Fibroblast of lung (primary cell): ENCODE measurements at regions not wholly inside any gene's neighbourhood (a gene's known extent, or its start where the extent isn't known, plus 50 kb on each side); places are given as distances from the start of the nearest gene placed in this dataset.

ENCODE experiments used
- DNase-seq, 2 donors: peaks; one replicate each; pipeline versions ENCODE4 v3.0.0 to v3.0.0-alpha.2; 2010; ENCODE audit warnings: low read depth in 2 of 2
- H2AFZ ChIP-seq: 2 replicates; pipeline ENCODE4 v1.5.1; 2012; ENCODE audit warnings: low read length, control low read depth, inconsistent platforms
- H3K27ac ChIP-seq: 2 replicates; pipeline ENCODE4 v1.5.1; 2011; ENCODE audit warnings: low read length, control low read depth; ENCODE audit not compliant: insufficient read depth
- H3K27me3 ChIP-seq: 2 replicates; pipeline ENCODE4 v1.5.1; 2011; ENCODE audit warnings: mild to moderate bottlenecking, low read length; ENCODE audit not compliant: control insufficient read depth, insufficient read depth
- H3K36me3 ChIP-seq: 2 replicates; pipeline ENCODE4 v1.5.1; 2011; ENCODE audit warnings: low read length; ENCODE audit not compliant: control insufficient read depth, insufficient read depth
- H3K4me1 ChIP-seq: 2 replicates; pipeline ENCODE4 v1.5.1; 2011; ENCODE audit warnings: low read length; ENCODE audit not compliant: control insufficient read depth, insufficient read depth; ENCODE audit errors: extremely low read depth
- H3K4me2 ChIP-seq: 2 replicates; pipeline ENCODE4 v1.5.1; 2011; ENCODE audit warnings: low read length, control low read depth; ENCODE audit not compliant: insufficient read depth; ENCODE audit errors: extremely low read depth
- H3K4me3 ChIP-seq, 4 experiments: fragments of 200-600 bp in 1 of 4; sonication (generic) in 1 of 4; replicated peaks in 1 of 4; 2 replicates each; pipeline ENCODE4 v1.5.1; 2011 to 2016; ENCODE audit warnings: low read length in 4 of 4, low read depth in 3 of 4, mild to moderate bottlenecking in 3 of 4, control low read depth in 2 of 4, inconsistent platforms in 1 of 4, mixed read lengths in 1 of 4; ENCODE audit not compliant: insufficient read depth in 1 of 4; ENCODE audit errors: control extremely low read depth in 1 of 4
- H3K79me2 ChIP-seq: 2 replicates; pipeline ENCODE4 v1.5.1; 2012; ENCODE audit warnings: mild to moderate bottlenecking, low read length, inconsistent platforms; ENCODE audit not compliant: control insufficient read depth, insufficient read depth
- H3K9ac ChIP-seq: 2 replicates; pipeline ENCODE4 v1.5.1; 2011; ENCODE audit warnings: mild to moderate bottlenecking, low read length, control low read depth; ENCODE audit not compliant: insufficient read depth
- H3K9me3 ChIP-seq: 2 replicates; pipeline ENCODE4 v1.5.1; 2012; ENCODE audit warnings: low read depth, low read length; ENCODE audit not compliant: control insufficient read depth, insufficient read depth
- H4K20me1 ChIP-seq: 2 replicates; pipeline ENCODE4 v1.5.1; 2011; ENCODE audit warnings: low read length; ENCODE audit not compliant: control insufficient read depth, insufficient read depth; ENCODE audit errors: extremely low read depth
- EZH2 ChIP-seq: IDR thresholded peaks from 2 replicates; pipeline ENCODE4 v1.5.1; 2012; ENCODE audit warnings: low read length, control low read depth, mild to moderate bottlenecking; ENCODE audit errors: missing control alignments
- TF ChIP-seq, protein P1 (sequence below), 2 donors: IDR thresholded peaks in 1 of 2; conservative IDR thresholded peaks in 1 of 2; 1 replicate in 1 of 2; 2 replicates in 1 of 2; pipeline ENCODE4 v1.5.1; 2011 to 2012; ENCODE audit warnings: low read length in 2 of 2, control low read depth in 1 of 2, inconsistent platforms in 1 of 2, low read depth in 1 of 2, mild to moderate bottlenecking in 1 of 2

DNA sequence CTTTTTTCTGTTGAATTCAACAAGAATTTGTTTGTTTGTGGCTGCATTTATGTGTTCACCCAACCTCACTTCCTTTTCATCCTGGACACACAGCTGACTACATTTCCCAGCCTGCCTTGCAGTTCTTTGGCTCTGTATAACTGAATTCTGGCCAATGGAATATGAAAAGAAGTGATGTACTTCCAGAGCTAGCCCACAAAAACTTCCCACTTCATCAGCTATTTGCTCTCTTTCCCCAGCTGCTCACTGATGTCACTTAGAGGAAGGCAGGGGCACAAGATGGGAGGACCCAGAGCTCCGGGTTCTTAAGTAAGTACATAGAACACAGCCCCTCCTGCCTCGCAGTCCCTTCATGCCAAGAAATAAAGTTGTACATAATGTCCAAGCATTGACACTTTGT, 235.0 kb upstream of the FGGY start:
- TF ChIP-seq EZH2, result no peak
- TF ChIP-seq, protein P1, sequence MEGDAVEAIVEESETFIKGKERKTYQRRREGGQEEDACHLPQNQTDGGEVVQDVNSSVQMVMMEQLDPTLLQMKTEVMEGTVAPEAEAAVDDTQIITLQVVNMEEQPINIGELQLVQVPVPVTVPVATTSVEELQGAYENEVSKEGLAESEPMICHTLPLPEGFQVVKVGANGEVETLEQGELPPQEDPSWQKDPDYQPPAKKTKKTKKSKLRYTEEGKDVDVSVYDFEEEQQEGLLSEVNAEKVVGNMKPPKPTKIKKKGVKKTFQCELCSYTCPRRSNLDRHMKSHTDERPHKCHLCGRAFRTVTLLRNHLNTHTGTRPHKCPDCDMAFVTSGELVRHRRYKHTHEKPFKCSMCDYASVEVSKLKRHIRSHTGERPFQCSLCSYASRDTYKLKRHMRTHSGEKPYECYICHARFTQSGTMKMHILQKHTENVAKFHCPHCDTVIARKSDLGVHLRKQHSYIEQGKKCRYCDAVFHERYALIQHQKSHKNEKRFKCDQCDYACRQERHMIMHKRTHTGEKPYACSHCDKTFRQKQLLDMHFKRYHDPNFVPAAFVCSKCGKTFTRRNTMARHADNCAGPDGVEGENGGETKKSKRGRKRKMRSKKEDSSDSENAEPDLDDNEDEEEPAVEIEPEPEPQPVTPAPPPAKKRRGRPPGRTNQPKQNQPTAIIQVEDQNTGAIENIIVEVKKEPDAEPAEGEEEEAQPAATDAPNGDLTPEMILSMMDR (conservative IDR thresholded peaks at IDR 0.05 in 1 of 2, IDR thresholded peaks at IDR 0.05 in 1 of 2; ENCODE audit: low read depth in 1 of 2, low read length in 2 of 2), result no peak
- peak overlapping the region; percentile 78 for H3K27ac ChIP-seq
- DNase-seq, result peak; percentile 92 to 97
- H3K4me2 ChIP-seq, result peak overlapping the region; percentile 76
- no peaks in the 10 kb centered on the region for H4K20me1 ChIP-seq
- H3K4me3 ChIP-seq, result peak overlapping the region; percentile 22 to 73 (median 49)
- H3K9me3 ChIP-seq, result no peaks in the 10 kb centered on the region
- peak overlapping the region; percentile 65 for H3K9ac ChIP-seq
- no peaks in the 10 kb centered on the region for H3K79me2 ChIP-seq
- H3K27me3 ChIP-seq, result no peaks in the 10 kb centered on the region
- peak overlapping the region; percentile 74 for H2AFZ ChIP-seq
- no peaks in the 10 kb centered on the region for H3K36me3 ChIP-seq
- peaks cover 11% of the 10 kb centered on the region for H3K4me1 ChIP-seq

GRCh38 chr1:59062743-59063142, 234.2 kb upstream of the FGGY start:
- peak; percentile 76 to 83 for DNase-seq
- H3K9me3 ChIP-seq, result no peaks in the 10 kb centered on the region
- H3K36me3 ChIP-seq, result no peaks in the 10 kb centered on the region
- H4K20me1 ChIP-seq, result no peaks in the 10 kb centered on the region
- H3K4me3 ChIP-seq, result peak overlapping the region in 2 of 4 experiments; percentile 22 to 62
- no peaks in the 10 kb centered on the region for H3K79me2 ChIP-seq
- H2AFZ ChIP-seq, result no peak overlapping the region
- no peaks in the 10 kb centered on the region for H3K27me3 ChIP-seq
- H3K27ac ChIP-seq, result peak overlapping the region; percentile 78
- peak overlapping the region; percentile 76 for H3K4me2 ChIP-seq
- no peak overlapping the region for H3K9ac ChIP-seq
- TF ChIP-seq EZH2, result no peak
- peaks cover 6% of the 10 kb centered on the region for H3K4me1 ChIP-seq

- peaks cover 2% of the 10 kb centered on the region for H3K4me1 ChIP-seq
- H3K4me3 ChIP-seq, result no peak overlapping the region
- no peaks in the 10 kb centered on the region for H4K20me1 ChIP-seq
- H3K36me3 ChIP-seq, result no peaks in the 10 kb centered on the region
- no peaks in the 10 kb centered on the region for H3K79me2 ChIP-seq
- no peaks in the 10 kb centered on the region for H3K27me3 ChIP-seq
- TF ChIP-seq, protein P1 (conservative IDR thresholded peaks at IDR 0.05 in 1 of 2, IDR thresholded peaks at IDR 0.05 in 1 of 2; ENCODE audit: low read depth in 1 of 2, low read length in 2 of 2), result no peak
- no peaks in the 10 kb centered on the region for H3K9me3 ChIP-seq
- no peak overlapping the region for H3K4me2 ChIP-seq
- no peak for DNase-seq
- no peak overlapping the region for H3K27ac ChIP-seq
- H3K9ac ChIP-seq, result no peak overlapping the region
- no peak overlapping the region for H2AFZ ChIP-seq
Observed at GRCh38 chr1:59063501-59063900, 233.4 kb upstream of the FGGY start.
